D721Med (cell line): ENCODE measurements at regions not wholly inside any gene's neighbourhood (a gene's known extent, or its start where the extent isn't known, plus 50 kb on each side); places are given as distances from the start of the nearest gene placed in this dataset.

Experiments used
- DNase-seq: peaks from one replicate; pipeline ENCODE4 v3.0.0; 2011; ENCODE audit warnings: low spot score; ENCODE audit not compliant: insufficient read length
- FAIRE-seq: peaks from 2 replicates; lab custom pipeline; 2011; peaks lifted over from hg19 to GRCh38; lab: Jason Lieb, UNC
- CTCF ChIP-seq: IDR thresholded peaks from 2 replicates; pipeline ENCODE4 v1.5.1; 2012; ENCODE audit warnings: mild to moderate bottlenecking, control low read depth; ENCODE audit not compliant: insufficient read depth; ENCODE audit errors: missing control alignments

DNA sequence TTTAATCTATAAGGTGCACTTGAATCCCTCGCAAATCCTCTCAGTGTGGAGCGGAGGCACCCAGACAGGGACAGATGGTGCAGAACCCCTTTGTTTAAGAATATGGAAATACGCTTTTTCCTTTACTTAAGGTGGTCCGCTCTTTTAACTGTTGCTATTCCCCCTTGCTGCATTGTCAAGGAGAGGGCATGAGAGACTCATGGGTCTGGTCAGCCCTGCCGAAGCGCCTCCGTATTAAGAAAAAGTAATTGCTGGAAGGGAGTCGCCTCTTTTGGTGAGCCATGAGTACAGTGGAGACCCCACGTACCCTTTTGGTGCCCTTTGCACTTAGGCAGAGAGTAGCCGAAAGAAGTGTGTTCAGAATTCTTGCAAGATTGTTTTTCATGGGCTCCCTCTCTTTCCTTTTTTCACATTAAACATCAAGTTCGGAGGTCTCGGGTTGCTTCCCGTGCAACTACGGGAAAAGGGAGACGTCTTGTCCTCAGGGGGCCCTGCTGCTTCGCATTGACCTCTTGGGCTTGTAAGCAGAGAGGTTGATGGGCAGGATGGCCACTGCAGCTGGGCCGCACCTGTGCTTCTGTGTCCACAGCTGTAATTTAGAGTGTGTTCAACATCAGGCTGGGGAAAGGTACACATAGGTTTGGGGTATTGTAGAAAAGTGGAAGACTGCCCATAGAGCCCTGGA lies 109.6 kb downstream of the SPRY1 start:
- FAIRE-seq (no peak), DNase-seq (peak; percentile 50)
- TF ChIP-seq CTCF = no peak

GRCh38 chr4:123507376-123507775 lies 110.8 kb downstream of the SPRY1 start:
- no peak for DNase-seq
- no peak for TF ChIP-seq CTCF
- no peak for FAIRE-seq

DNA sequence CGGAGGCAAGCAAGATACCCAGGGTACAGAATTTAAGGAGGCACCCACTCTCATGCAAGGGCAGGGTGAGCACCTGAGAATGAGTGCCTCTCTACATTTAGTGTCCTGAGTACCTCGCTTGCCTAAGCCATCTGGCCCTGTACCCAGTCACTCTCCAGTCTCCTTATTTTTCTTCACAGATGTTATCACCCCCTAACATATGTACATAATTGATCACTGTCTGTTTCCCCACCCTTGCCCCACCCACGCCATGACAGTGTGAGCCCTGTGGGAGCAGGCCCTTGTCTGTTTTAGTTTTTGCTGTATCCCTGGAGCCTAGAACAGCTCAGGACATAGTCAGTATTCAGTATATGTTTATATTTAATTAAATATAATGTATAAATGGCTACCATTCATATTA lies 113.6 kb downstream of the SPRY1 start:
- TF ChIP-seq CTCF = no peak
- DNase-seq (no peak), FAIRE-seq (no peak)

DNA sequence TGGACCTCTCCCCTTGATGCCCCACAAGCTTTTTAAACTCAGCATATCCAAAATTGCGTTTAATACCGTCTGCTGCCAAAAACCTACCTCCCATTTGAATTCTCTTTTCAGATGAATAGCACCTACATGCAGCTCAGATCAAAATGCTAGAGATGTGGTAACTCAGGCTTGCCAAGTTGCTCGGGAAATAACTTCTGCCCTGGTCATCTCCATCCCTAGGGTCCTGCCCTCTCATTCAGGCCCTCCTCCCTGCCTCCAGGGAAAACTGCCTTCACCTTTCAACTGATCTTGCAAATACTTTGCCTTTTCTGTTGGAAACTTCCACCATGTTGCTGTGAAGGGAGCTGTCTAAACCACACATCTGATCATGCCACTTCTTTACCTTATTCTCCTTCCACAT lies 114.1 kb downstream of the SPRY1 start:
- DNase-seq (no peak), FAIRE-seq (no peak)
- no peak for TF ChIP-seq CTCF

DNA sequence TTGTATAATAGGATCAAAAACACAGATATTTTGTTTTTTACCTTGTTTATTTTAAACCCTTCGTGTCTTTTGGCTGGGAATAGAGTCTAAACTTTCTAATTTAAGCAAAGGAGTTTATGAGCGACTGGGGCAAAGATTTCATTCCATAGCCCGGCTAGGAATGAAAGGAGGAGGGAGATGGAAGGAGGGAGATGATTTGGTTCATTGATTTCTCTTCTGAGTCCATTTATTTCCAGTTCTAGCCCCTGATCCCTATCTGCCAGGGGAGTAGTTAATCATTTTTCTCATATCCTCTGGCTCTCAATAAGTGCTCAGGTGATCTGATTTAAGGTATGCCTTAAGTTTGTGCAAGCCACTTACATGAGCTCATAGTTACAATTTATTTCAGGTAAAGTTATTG lies 120.0 kb downstream of the SPRY1 start:
- no peak for DNase-seq
- no peak for FAIRE-seq
- TF ChIP-seq CTCF = no peak

DNA sequence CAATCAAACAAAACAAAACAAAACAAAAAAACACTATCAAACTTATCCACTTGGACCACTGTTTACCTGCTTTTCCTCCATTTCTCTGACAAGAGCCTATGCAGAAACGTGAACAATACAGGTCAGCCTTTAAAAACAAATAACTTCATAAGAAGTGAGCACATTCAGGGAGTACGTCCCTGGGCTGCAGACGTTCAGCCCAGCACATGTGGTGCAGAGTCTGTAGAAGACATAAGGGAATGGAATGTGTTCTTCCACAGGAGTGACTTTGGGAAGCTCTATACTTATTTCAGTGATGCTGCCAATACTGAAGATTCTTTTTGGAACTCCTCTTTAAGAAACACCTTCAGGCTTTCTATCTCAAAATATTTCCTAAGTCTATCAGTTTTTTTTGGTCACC lies 120.6 kb downstream of the SPRY1 start:
- no peak for FAIRE-seq
- DNase-seq = no peak
- TF ChIP-seq CTCF = no peak

GRCh38 chr4:123517971-123518370 lies 121.4 kb downstream of the SPRY1 start:
- peak; percentile 16 for FAIRE-seq
- no peak for DNase-seq
- no peak for TF ChIP-seq CTCF
